ENCODE measurements at regions not wholly inside any gene's neighbourhood (a gene's known extent, or its start where the extent isn't known, plus 50 kb on each side); places are given as distances from the start of the nearest gene placed in this dataset.

- Histone ChIP-seq H3K36me3 (ENCODE audit: insufficient read depth, low read length) (no peaks in the 10 kb centered on the region), H3K4me1 (ENCODE audit: insufficient read depth, low read length) (peaks cover 5% of the 10 kb centered on the region), H3K4me3 (ENCODE audit: low read length) (peak overlapping the region; percentile 12), H3K27me3 (ENCODE audit: insufficient read depth, low read length) (peaks cover 29% of the 10 kb centered on the region), H2AFZ (ENCODE audit: low read depth, low read length) (peak overlapping the region; percentile 76), H3K9me3 (ENCODE audit: low read length) (no peaks in the 10 kb centered on the region)
Observed at GRCh38 chr17:73952480-73953205, 250.8 kb upstream of the RPL38 start.

DNA sequence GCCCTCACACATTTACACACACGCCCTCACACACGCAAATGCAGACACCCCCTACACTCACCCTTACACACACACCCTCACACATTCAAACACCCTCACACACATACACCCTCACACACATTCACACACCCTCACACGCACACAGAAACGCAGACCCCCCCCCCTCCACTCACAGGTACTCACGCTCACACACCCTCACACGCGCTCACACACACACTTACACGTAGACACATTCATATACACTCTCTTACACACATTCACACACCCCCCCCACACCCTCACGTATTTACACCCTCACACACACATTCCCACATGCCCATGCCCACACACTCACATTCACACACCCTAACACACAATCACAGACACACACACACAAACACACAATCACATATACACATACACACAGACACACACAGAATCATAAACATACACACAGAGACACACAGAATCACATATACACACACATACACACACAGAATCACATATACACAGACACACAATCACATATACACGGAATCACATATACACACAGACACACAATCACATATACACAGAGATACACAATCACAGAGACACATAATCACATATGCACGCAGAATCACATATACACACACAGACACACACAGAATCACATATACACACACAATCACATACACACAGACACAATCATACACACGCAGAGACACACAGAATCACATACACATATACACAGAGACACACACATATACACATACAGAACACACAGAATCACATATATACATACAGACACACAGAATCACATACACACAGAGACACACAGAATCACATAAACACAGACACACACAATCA lies 250.1 kb upstream of the RPL38 start:
- Histone ChIP-seq H3K36me3 (ENCODE audit: insufficient read depth, low read length) (no peaks in the 10 kb centered on the region), H3K4me3 (ENCODE audit: low read length) (no peak overlapping the region), H3K4me1 (ENCODE audit: insufficient read depth, low read length) (peaks cover 5% of the 10 kb centered on the region), H3K9me3 (ENCODE audit: low read length) (no peaks in the 10 kb centered on the region), H2AFZ (ENCODE audit: low read depth, low read length) (no peak overlapping the region), H3K27me3 (ENCODE audit: insufficient read depth, low read length) (peaks cover 29% of the 10 kb centered on the region)

- Histone ChIP-seq H3K4me1 (ENCODE audit: insufficient read depth, low read length) (peaks cover 5% of the 10 kb centered on the region), H3K9me3 (ENCODE audit: low read length) (no peaks in the 10 kb centered on the region), H2AFZ (ENCODE audit: low read depth, low read length) (no peak overlapping the region), H3K36me3 (ENCODE audit: insufficient read depth, low read length) (no peaks in the 10 kb centered on the region), H3K4me3 (ENCODE audit: low read length) (no peak overlapping the region), H3K27me3 (ENCODE audit: insufficient read depth, low read length) (peaks cover 23% of the 10 kb centered on the region)
Observed at GRCh38 chr17:73954951-73955350, 248.5 kb upstream of the RPL38 start.

DNA sequence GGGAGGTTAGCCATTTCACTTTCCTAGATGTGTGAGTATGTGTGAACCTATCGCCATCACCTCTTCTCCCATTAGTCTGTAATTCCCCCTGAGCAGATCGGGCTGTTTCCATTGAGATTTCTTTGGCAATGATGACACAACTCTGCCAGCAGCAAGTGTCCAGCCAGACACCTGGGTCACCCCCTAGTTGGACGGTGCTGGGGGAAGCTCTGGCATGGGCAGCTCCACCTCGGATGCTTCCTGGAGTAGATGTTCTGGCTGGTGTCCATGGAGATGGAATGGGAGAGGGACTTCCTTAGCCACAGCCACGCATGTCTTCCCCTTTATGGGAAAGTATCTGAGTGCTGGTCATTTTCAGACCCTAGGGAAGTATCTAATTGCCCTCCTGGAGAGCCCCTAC lies 247.9 kb upstream of the RPL38 start:
- no peaks in the 10 kb centered on the region for H3K36me3 ChIP-seq (ENCODE audit: insufficient read depth, low read length)
- no peak overlapping the region for H3K4me3 ChIP-seq (ENCODE audit: low read length)
- peaks cover 2% of the 10 kb centered on the region for H3K9me3 ChIP-seq (ENCODE audit: low read length)
- peaks cover 5% of the 10 kb centered on the region for H3K4me1 ChIP-seq (ENCODE audit: insufficient read depth, low read length)
- H3K27me3 ChIP-seq (ENCODE audit: insufficient read depth, low read length), result peaks cover 22% of the 10 kb centered on the region
- no peak overlapping the region for H2AFZ ChIP-seq (ENCODE audit: low read depth, low read length)

GRCh38 chr17:73956169-73956568 lies 247.3 kb upstream of the RPL38 start:
- H3K27me3 ChIP-seq (ENCODE audit: insufficient read depth, low read length), result peaks cover 17% of the 10 kb centered on the region

GRCh38 chr17:73956595-73957465 lies 246.6 kb upstream of the RPL38 start:
- peaks cover 2% of the 10 kb centered on the region for H3K9me3 ChIP-seq (ENCODE audit: low read length)
- H3K27me3 ChIP-seq (ENCODE audit: insufficient read depth, low read length), result peaks cover 10% of the 10 kb centered on the region
- no peak overlapping the region for H3K4me3 ChIP-seq (ENCODE audit: low read length)
- no peaks in the 10 kb centered on the region for H3K36me3 ChIP-seq (ENCODE audit: insufficient read depth, low read length)
- H3K4me1 ChIP-seq (ENCODE audit: insufficient read depth, low read length), result peaks cover 4% of the 10 kb centered on the region
- no peak overlapping the region for H2AFZ ChIP-seq (ENCODE audit: low read depth, low read length)

More at GRCh38 chr17:73956169-73956568, 247.3 kb upstream of the RPL38 start:
- peaks cover 2% of the 10 kb centered on the region for H3K9me3 ChIP-seq (ENCODE audit: low read length)
- peaks cover 5% of the 10 kb centered on the region for H3K4me1 ChIP-seq (ENCODE audit: insufficient read depth, low read length)
- H2AFZ ChIP-seq (ENCODE audit: low read depth, low read length), result no peak overlapping the region
- H3K4me3 ChIP-seq (ENCODE audit: low read length), result no peak overlapping the region
- H3K36me3 ChIP-seq (ENCODE audit: insufficient read depth, low read length), result no peaks in the 10 kb centered on the region

- Histone ChIP-seq H3K4me1 (ENCODE audit: insufficient read depth, low read length) (no peaks in the 10 kb centered on the region), H3K36me3 (ENCODE audit: insufficient read depth, low read length) (no peaks in the 10 kb centered on the region), H2AFZ (ENCODE audit: low read depth, low read length) (no peak overlapping the region), H3K27me3 (ENCODE audit: insufficient read depth, low read length) (peaks cover 3% of the 10 kb centered on the region), H3K9me3 (ENCODE audit: low read length) (peaks cover 2% of the 10 kb centered on the region), H3K4me3 (ENCODE audit: low read length) (no peak overlapping the region)
Observed at GRCh38 chr17:73957564-73957963, 245.9 kb upstream of the RPL38 start.

DNA sequence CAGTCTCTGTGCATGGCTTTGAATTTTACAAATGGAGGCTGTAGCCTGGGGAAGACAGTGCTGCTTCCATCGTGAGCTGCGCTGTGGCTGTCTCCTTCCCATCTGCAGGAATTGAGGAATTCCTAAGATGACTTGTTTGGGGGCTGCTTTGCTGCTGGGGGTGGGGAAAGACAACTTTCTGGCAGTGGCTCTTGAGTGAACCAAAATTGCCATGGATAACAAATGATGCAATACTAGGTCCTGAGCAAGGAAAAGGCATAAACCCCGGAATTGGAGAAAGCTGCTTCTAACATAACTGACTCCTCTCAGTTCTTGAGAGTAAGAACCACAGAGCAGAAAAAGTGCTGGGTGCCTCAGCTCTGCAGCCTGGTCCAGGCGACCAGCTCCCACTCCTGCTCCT lies 245.0 kb upstream of the RPL38 start:
- no peak overlapping the region for H2AFZ ChIP-seq (ENCODE audit: low read depth, low read length)
- no peaks in the 10 kb centered on the region for H3K36me3 ChIP-seq (ENCODE audit: insufficient read depth, low read length)
- no peaks in the 10 kb centered on the region for H3K4me1 ChIP-seq (ENCODE audit: insufficient read depth, low read length)
- peaks cover 2% of the 10 kb centered on the region for H3K9me3 ChIP-seq (ENCODE audit: low read length)
- no peaks in the 10 kb centered on the region for H3K27me3 ChIP-seq (ENCODE audit: insufficient read depth, low read length)
- no peak overlapping the region for H3K4me3 ChIP-seq (ENCODE audit: low read length)

GRCh38 chr17:73960469-73960868 lies 243.0 kb upstream of the RPL38 start:
- Histone ChIP-seq H3K36me3 (ENCODE audit: insufficient read depth, low read length) (no peaks in the 10 kb centered on the region), H3K4me1 (ENCODE audit: insufficient read depth, low read length) (no peaks in the 10 kb centered on the region), H3K4me3 (ENCODE audit: low read length) (no peak overlapping the region), H3K27me3 (ENCODE audit: insufficient read depth, low read length) (no peaks in the 10 kb centered on the region), H3K9me3 (ENCODE audit: low read length) (peaks cover 2% of the 10 kb centered on the region), H2AFZ (ENCODE audit: low read depth, low read length) (no peak overlapping the region)

DNA sequence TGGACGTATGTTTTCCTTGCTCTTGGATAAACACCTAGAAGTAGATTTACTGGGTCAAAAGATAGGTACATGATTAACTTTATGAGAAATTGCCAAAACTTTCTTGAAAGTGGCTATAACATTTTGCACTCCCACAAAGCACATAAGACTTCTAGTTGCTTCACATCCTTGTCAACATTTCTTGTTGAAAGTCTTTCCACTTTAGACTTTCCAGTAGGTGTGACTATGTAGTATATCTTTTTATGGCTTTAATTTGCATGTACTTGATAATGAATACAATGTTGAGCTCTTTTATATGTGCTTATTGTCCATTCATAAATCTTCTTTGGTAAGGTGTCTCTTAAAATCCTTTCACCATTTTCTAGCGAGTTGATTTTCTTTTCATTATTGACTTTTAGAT lies 241.2 kb upstream of the RPL38 start:
- Histone ChIP-seq H3K9me3 (ENCODE audit: low read length) (peaks cover 2% of the 10 kb centered on the region), H2AFZ (ENCODE audit: low read depth, low read length) (no peak overlapping the region)

GRCh38 chr17:73968680-73969079 lies 234.8 kb upstream of the RPL38 start:
- no peaks in the 10 kb centered on the region for H3K4me1 ChIP-seq (ENCODE audit: insufficient read depth, low read length)
- no peaks in the 10 kb centered on the region for H3K9me3 ChIP-seq (ENCODE audit: low read length)
- H3K27me3 ChIP-seq (ENCODE audit: insufficient read depth, low read length), result no peaks in the 10 kb centered on the region
- H3K4me3 ChIP-seq (ENCODE audit: low read length), result no peak overlapping the region
- no peaks in the 10 kb centered on the region for H3K36me3 ChIP-seq (ENCODE audit: insufficient read depth, low read length)
- H2AFZ ChIP-seq (ENCODE audit: low read depth, low read length), result no peak overlapping the region

More for the DNA sequence above, 241.2 kb upstream of the RPL38 start:
- no peaks in the 10 kb centered on the region for H3K4me1 ChIP-seq (ENCODE audit: insufficient read depth, low read length)
- no peaks in the 10 kb centered on the region for H3K36me3 ChIP-seq (ENCODE audit: insufficient read depth, low read length)
- no peak overlapping the region for H3K4me3 ChIP-seq (ENCODE audit: low read length)
- H3K27me3 ChIP-seq (ENCODE audit: insufficient read depth, low read length), result no peaks in the 10 kb centered on the region

DNA sequence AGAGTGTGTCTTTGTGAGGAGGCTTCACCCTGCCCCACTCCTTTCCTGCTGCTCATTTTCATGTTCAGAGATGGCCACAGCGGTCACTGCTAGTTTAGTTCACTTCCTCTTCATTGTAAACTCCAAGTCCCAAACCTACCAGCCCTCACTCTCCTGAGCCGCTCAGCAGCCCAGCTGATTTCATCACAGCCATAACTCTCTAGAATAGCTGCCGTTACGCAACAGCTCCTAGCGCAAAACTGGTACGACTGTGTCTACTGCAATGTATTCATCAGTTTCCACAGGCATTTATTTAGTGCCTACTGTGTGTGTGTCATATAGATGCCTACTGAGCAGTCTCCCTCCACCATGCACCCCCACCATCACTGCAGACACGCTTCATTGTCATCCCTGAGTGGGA lies 233.5 kb upstream of the RPL38 start:
- Histone ChIP-seq H2AFZ (ENCODE audit: low read depth, low read length) (no peak overlapping the region), H3K9me3 (ENCODE audit: low read length) (no peaks in the 10 kb centered on the region), H3K4me1 (ENCODE audit: insufficient read depth, low read length) (no peaks in the 10 kb centered on the region), H3K4me3 (ENCODE audit: low read length) (no peak overlapping the region), H3K36me3 (ENCODE audit: insufficient read depth, low read length) (no peaks in the 10 kb centered on the region), H3K27me3 (ENCODE audit: insufficient read depth, low read length) (no peaks in the 10 kb centered on the region)

- no peaks in the 10 kb centered on the region for H3K9me3 ChIP-seq (ENCODE audit: low read length)
- no peaks in the 10 kb centered on the region for H3K36me3 ChIP-seq (ENCODE audit: insufficient read depth, low read length)
- H3K4me3 ChIP-seq (ENCODE audit: low read length), result no peak overlapping the region
- H3K4me1 ChIP-seq (ENCODE audit: insufficient read depth, low read length), result no peaks in the 10 kb centered on the region
- no peaks in the 10 kb centered on the region for H3K27me3 ChIP-seq (ENCODE audit: insufficient read depth, low read length)
- H2AFZ ChIP-seq (ENCODE audit: low read depth, low read length), result no peak overlapping the region
Observed at GRCh38 chr17:73971127-73971526, 232.4 kb upstream of the RPL38 start.
